K562 (cell line): ENCODE measurements at regions not wholly inside any gene's neighbourhood (a gene's known extent, or its start where the extent isn't known, plus 50 kb on each side); places are given as distances from the start of the nearest gene placed in this dataset.

Experiments used
- ARNT ChIP-seq, 2 experiments: fragments of 450-650 bp; IDR thresholded peaks; 2 replicates each; pipeline ENCODE4 v1.6.1; 2016; ENCODE audit warnings: mild to moderate bottlenecking in 1 of 2
- CHD4 ChIP-seq: fragments of 200-600 bp; sonication (generic); IDR thresholded peaks from 3 replicates; pipeline ENCODE4 v1.6.1; 2012; ENCODE audit warnings: low read depth, mild to moderate bottlenecking, mixed read lengths, low read length, inconsistent platforms; ENCODE audit not compliant: insufficient read depth, insufficient replicate concordance, poor library complexity, severe bottlenecking
- DMBX1 ChIP-seq: fragments of 250-450 bp; sonication (Bioruptor Pico); IDR thresholded peaks from 2 replicates; pipeline ENCODE4 v1.8.0; 2022; ENCODE audit warnings: inconsistent platforms, mild to moderate bottlenecking, moderate library complexity, borderline replicate concordance
- GABPA ChIP-seq: fragments of 200-800 bp; sonication (Bioruptor generic); conservative IDR thresholded peaks from 2 replicates; pipeline ENCODE4 v1.6.1; 2016; ENCODE audit warnings: low read depth, missing genetic modification characterization, missing compliant biosample characterization
- GTF2F1 ChIP-seq: IDR thresholded peaks from 2 replicates; pipeline ENCODE4 v1.6.1; 2011; ENCODE audit warnings: low read depth, low read length, improper control_type of control experiment
- PRPF4 ChIP-seq: fragments of 200-400 bp; formaldehyde crosslinking; IDR thresholded peaks from one replicate; pipeline ENCODE4 v1.6.1; 2017; ENCODE audit warnings: low read length, low read depth, mild to moderate bottlenecking; ENCODE audit not compliant: insufficient read depth, poor library complexity, severe bottlenecking
- RFX1 ChIP-seq: fragments of 450-650 bp; IDR thresholded peaks from 2 replicates; pipeline ENCODE4 v1.6.1; 2016; ENCODE audit warnings: mild to moderate bottlenecking, moderate library complexity
- SNIP1 ChIP-seq: fragments of 450-650 bp; IDR thresholded peaks from 2 replicates; pipeline ENCODE4 v1.7.1; 2017; ENCODE audit warnings: low read depth, mild to moderate bottlenecking
- SP2 ChIP-seq: IDR thresholded peaks from 2 replicates; pipeline ENCODE4 v1.6.1; 2011; ENCODE audit warnings: mild to moderate bottlenecking, low read depth, low read length, moderate library complexity; ENCODE audit not compliant: poor library complexity, severe bottlenecking; ENCODE audit errors: extremely low read depth
- TSC22D4 ChIP-seq: fragments of 450-650 bp; IDR thresholded peaks from 2 replicates; pipeline ENCODE4 v1.6.1; 2016; ENCODE audit warnings: missing genetic modification characterization, missing biosample characterization, control low read depth
- ZNF134 ChIP-seq: fragments of 250-450 bp; sonication (Bioruptor Pico); conservative IDR thresholded peaks from 2 replicates; pipeline ENCODE4 v1.4.0; 2020
- ZNF140 ChIP-seq: fragments of 250-450 bp; sonication (Bioruptor Pico); IDR thresholded peaks from 2 replicates; pipeline ENCODE4 v1.8.0; 2021; ENCODE audit warnings: moderate library complexity, mild to moderate bottlenecking, inconsistent platforms
- TF ChIP-seq, protein P1 (sequence below), 2 experiments: fragments of 200-800 bp in 1 of 2; sonication (Bioruptor generic) in 1 of 2; sonication (generic) in 1 of 2; formaldehyde crosslinking in 1 of 2; IDR thresholded peaks in 1 of 2; conservative IDR thresholded peaks in 1 of 2; 2 replicates each; pipeline versions ENCODE4 v1.5.0 to v1.6.1; 2016 to 2020; ENCODE audit warnings: missing compliant biosample characterization in 1 of 2, missing genetic modification characterization in 1 of 2, missing genetic modification reagents in 1 of 2
- TF ChIP-seq, protein P2 (sequence below): fragments of 450-650 bp; IDR thresholded peaks from 2 replicates; pipeline ENCODE4 v1.6.1; 2018; ENCODE audit not compliant: partially characterized antibody
- TF ChIP-seq, protein P3 (sequence below): IDR thresholded peaks from 2 replicates; pipeline ENCODE4 v1.6.1; 2011; ENCODE audit not compliant: insufficient read length; ENCODE audit errors: extremely low read depth
- TF ChIP-seq, protein P4 (sequence below): sonication (generic); formaldehyde crosslinking; IDR thresholded peaks from 2 replicates; pipeline ENCODE4 v1.8.0; 2022; ENCODE audit warnings: mild to moderate bottlenecking, missing genetic modification reagents
- TF ChIP-seq, protein P5 (sequence below): sonication (generic); formaldehyde crosslinking; IDR thresholded peaks from 2 replicates; pipeline ENCODE4 v1.8.0; 2022; ENCODE audit warnings: missing genetic modification reagents, mild to moderate bottlenecking, borderline replicate concordance

- TF ChIP-seq, protein P1, sequence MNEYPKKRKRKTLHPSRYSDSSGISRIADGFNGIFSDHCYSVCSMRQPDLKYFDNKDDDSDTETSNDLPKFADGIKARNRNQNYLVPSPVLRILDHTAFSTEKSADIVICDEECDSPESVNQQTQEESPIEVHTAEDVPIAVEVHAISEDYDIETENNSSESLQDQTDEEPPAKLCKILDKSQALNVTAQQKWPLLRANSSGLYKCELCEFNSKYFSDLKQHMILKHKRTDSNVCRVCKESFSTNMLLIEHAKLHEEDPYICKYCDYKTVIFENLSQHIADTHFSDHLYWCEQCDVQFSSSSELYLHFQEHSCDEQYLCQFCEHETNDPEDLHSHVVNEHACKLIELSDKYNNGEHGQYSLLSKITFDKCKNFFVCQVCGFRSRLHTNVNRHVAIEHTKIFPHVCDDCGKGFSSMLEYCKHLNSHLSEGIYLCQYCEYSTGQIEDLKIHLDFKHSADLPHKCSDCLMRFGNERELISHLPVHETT (CRISPR knock-in tag; conservative IDR thresholded peaks at IDR 0.05 in 1 of 2, IDR thresholded peaks at IDR 0.05 in 1 of 2) = 0 out of 4 replicates have a peak, but pooled peaks of 1 of the 2 experiments have one; percentile 39
- no peak for TF ChIP-seq SP2
- TF ChIP-seq, protein P2, sequence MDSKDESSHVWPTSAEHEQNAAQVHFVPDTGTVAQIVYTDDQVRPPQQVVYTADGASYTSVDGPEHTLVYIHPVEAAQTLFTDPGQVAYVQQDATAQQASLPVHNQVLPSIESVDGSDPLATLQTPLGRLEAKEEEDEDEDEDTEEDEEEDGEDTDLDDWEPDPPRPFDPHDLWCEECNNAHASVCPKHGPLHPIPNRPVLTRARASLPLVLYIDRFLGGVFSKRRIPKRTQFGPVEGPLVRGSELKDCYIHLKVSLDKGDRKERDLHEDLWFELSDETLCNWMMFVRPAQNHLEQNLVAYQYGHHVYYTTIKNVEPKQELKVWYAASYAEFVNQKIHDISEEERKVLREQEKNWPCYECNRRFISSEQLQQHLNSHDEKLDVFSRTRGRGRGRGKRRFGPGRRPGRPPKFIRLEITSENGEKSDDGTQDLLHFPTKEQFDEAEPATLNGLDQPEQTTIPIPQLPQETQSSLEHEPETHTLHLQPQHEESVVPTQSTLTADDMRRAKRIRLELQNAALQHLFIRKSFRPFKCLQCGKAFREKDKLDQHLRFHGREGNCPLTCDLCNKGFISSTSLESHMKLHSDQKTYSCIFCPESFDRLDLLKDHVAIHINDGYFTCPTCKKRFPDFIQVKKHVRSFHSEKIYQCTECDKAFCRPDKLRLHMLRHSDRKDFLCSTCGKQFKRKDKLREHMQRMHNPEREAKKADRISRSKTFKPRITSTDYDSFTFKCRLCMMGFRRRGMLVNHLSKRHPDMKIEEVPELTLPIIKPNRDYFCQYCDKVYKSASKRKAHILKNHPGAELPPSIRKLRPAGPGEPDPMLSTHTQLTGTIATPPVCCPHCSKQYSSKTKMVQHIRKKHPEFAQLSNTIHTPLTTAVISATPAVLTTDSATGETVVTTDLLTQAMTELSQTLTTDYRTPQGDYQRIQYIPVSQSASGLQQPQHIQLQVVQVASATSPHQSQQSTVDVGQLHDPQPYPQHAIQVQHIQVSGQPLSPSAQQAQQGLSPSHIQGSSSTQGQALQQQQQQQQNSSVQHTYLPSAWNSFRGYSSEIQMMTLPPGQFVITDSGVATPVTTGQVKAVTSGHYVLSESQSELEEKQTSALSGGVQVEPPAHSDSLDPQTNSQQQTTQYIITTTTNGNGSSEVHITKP = no peak
- no peak for TF ChIP-seq ARNT (IDR thresholded peaks at IDR 0.05)
- no peak for TF ChIP-seq TSC22D4
- no peak for TF ChIP-seq ZNF134
- no peak for TF ChIP-seq GABPA (tag)
- no peak for TF ChIP-seq PRPF4
- TF ChIP-seq SNIP1 = no peak
- TF ChIP-seq, protein P3, sequence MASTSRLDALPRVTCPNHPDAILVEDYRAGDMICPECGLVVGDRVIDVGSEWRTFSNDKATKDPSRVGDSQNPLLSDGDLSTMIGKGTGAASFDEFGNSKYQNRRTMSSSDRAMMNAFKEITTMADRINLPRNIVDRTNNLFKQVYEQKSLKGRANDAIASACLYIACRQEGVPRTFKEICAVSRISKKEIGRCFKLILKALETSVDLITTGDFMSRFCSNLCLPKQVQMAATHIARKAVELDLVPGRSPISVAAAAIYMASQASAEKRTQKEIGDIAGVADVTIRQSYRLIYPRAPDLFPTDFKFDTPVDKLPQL = no peak
- TF ChIP-seq GTF2F1 = no peak
- no peak for TF ChIP-seq ZNF140 (CRISPR knock-in tag)
- no peak for TF ChIP-seq RFX1
- no peak for TF ChIP-seq CHD4
- TF ChIP-seq, protein P4, sequence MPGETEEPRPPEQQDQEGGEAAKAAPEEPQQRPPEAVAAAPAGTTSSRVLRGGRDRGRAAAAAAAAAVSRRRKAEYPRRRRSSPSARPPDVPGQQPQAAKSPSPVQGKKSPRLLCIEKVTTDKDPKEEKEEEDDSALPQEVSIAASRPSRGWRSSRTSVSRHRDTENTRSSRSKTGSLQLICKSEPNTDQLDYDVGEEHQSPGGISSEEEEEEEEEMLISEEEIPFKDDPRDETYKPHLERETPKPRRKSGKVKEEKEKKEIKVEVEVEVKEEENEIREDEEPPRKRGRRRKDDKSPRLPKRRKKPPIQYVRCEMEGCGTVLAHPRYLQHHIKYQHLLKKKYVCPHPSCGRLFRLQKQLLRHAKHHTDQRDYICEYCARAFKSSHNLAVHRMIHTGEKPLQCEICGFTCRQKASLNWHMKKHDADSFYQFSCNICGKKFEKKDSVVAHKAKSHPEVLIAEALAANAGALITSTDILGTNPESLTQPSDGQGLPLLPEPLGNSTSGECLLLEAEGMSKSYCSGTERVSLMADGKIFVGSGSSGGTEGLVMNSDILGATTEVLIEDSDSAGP (CRISPR knock-in tag) = no peak
- TF ChIP-seq DMBX1 (CRISPR knock-in tag) = peak; percentile 70; the same call in 1 of the 2 replicates
- TF ChIP-seq, protein P5, sequence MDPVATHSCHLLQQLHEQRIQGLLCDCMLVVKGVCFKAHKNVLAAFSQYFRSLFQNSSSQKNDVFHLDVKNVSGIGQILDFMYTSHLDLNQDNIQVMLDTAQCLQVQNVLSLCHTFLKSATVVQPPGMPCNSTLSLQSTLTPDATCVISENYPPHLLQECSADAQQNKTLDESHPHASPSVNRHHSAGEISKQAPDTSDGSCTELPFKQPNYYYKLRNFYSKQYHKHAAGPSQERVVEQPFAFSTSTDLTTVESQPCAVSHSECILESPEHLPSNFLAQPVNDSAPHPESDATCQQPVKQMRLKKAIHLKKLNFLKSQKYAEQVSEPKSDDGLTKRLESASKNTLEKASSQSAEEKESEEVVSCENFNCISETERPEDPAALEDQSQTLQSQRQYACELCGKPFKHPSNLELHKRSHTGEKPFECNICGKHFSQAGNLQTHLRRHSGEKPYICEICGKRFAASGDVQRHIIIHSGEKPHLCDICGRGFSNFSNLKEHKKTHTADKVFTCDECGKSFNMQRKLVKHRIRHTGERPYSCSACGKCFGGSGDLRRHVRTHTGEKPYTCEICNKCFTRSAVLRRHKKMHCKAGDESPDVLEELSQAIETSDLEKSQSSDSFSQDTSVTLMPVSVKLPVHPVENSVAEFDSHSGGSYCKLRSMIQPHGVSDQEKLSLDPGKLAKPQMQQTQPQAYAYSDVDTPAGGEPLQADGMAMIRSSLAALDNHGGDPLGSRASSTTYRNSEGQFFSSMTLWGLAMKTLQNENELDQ (CRISPR knock-in tag) = no peak
Observed at GRCh38 chr1:37255136-37255795, 219.1 kb upstream of the ZC3H12A start (continued).
